ENCODE measurements at regions not wholly inside any gene's neighbourhood (a gene's known extent, or its start where the extent isn't known, plus 50 kb on each side); places are given as distances from the start of the nearest gene placed in this dataset.
"Not testable (repeated sequence)": the region's sequence is repeated elsewhere in the genome, so short reads cannot be mapped to it uniquely, and the experiment has no call there.

DNA sequence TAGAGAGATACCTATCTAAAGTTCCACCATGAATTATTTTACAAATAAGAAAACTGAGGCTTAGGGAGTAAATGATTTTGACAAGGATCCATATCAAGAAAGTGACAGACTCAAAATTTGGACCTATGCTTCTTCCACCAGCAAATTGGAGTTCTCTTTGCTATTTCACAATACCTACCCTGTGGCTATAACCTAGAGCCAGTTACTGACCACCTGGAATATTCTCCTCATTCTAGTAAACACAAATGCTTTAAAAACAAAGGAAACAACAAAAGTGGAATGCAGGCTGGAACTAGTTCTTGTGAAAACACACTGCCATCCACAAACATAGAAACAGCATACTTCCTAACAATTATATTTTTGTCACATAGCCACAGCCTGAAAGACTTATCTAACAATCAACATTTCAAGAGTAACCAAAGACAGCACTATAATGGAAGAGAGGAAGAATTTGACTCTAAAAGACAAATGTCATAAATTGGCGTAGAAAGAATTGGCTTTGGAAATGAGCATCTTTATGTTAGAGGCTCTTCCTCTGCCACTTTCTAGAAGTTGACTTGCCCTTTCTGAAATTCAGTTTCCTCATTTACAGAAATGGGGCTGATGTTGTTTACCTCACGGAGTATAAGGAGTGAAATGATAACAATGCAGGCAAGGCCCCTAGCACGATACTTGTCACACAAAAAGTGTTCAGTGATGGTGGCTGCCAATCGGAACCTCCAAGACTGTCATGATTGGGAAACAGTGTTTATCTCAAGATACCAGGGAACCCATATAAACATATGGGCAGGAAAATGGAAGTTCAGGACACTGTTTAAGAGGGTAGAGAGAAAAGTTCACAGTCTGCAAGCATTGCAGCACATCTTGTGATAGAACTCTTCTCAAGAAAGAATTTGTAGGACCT lies 138.6 kb upstream of the LGR5 start:
- DNase-seq (ENCODE audit: insufficient read length, low spot score), result no peak
- FAIRE-seq, result no peak

DNA sequence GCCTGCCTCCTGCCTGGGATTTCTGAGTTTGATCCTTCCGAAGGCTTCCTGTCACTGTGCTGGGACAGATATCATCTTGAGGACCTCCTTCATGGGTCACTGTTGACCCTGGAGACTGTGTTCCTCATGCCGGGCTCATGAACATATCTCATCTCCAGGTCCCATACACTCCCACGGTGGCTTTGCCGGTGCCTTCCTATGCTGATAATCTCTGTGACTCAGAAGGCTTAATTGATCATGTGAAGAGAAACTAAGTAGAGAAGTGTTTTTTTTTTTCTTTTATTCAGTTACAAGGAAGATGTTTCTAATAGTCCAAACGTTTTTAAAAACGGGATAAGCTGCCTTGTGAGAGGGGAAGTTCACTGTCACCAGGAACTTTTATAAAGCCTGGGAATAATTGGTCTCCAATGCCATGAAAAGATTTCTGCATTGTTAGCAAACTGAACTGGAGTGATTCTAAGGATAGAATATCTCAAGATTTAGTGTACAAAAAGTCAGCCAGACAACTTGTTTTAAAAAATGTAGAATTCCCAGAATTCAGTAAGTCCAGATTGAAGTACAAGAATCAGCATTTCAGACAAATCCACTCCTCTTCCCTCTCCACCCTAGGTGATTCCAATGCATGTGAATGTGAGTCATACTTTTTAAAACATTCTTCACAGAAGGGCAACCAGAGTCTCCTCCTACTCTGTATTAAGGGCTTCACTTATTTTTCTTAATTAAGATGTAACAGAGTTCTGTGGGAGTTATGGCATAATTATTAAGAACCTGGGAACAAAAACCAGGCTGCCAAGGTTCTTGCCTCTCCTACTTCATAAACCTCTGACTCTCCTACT lies 139.8 kb upstream of the LGR5 start:
- FAIRE-seq (no peak), DNase-seq (ENCODE audit: insufficient read length, low spot score) (no peak)

DNA sequence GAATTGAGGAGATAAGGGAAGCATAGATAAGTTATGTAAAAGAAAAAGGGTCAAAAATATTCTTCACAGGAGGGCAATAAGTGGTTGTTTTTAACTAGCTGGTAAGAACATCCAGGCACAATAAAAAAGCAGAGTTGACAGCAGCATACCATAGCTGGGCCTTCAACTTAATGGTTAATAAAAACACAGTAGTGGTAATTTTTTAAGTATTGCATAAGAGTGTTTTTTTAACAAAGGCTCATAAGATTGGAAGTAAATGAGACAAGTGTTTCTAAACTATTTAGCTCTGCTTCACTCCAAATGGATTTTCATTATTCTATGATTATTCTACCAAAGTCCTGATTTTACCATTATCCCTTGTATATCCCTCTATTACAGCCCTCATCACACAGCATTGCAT lies 140.1 kb upstream of the TSPAN8 start:
- no peak for DNase-seq (ENCODE audit: insufficient read length, low spot score)
- FAIRE-seq, result no peak

DNA sequence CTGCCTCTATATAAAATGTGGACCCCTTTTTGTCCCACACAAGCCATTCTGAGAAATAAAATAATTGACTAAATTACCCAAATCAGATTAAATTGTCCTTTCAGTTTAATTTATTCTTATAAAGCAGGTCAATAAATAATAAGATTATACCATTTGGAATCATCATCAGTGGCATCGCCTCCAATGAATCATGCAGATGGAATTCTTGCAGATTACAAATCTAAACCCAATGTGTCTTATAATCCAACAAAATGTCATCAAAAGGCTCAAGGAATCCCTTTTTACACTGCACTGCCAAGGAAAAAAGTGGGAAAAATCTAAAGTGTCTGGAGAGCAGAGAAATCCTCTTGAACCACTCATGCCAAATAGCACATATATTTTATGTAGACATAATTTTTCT lies 138.2 kb upstream of the TSPAN8 start:
- FAIRE-seq, result no peak
- no peak for DNase-seq (ENCODE audit: insufficient read length, low spot score)

DNA sequence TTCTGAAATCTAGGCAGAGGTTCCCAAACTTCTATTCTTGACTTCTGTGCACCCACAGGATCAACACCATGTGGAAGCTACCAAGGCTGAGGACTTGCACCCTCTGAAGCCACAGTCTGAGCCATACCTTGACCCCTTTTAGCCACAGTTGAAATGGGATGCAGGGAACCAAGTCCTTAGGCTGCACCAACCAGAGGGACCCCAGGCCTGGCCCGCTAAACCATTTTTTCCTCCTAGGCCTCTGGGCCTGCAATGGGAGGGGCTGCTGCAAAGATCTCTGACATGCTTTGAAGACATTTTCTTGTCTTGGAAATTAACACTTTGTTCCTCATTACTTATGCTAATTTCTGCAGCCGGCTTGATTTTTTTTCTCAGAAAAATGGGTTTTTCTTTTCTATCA lies 133.9 kb upstream of the TSPAN8 start:
- DNase-seq (ENCODE audit: insufficient read length, low spot score) (no peak), FAIRE-seq (no peak)

DNA sequence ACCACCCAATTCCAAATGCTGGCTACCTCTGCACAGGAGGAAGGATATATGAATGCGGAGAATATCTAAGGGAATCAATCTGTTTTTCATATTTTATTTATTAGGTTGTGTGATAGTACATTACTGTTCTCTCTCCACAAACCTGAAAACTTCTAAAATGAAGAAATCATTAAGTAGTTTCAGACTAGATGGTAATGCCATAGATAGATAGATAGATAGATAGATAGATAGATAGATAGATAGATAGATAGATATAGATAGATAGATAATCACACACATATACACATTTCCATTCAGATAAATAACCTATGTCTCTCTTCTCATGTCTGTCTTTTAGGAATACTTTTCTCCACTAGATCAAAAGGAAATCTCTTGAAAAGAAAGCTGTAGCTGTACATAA lies 126.1 kb upstream of the TSPAN8 start:
- DNase-seq (ENCODE audit: insufficient read length, low spot score), result no peak
- no peak for FAIRE-seq

DNA sequence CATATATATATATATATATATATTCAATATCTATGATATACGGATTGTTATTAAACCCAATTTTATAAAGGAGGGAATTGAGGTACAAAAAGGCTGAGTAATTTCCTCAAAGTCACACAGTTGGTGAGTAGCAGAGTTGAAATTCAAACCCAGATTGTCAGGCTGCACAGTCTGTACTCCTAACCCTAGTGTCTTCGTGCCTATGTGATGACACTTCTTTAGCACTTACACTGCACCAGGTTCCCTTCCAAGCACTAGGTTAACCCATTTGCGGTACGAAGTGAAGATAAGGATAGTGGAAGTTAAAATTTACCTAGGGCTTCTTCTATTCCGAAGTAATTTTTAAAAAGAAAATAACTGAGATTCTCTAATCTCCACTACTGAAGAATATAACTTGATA lies 125.1 kb upstream of the TSPAN8 start:
- FAIRE-seq (no peak), DNase-seq (ENCODE audit: insufficient read length, low spot score) (no peak)

DNA sequence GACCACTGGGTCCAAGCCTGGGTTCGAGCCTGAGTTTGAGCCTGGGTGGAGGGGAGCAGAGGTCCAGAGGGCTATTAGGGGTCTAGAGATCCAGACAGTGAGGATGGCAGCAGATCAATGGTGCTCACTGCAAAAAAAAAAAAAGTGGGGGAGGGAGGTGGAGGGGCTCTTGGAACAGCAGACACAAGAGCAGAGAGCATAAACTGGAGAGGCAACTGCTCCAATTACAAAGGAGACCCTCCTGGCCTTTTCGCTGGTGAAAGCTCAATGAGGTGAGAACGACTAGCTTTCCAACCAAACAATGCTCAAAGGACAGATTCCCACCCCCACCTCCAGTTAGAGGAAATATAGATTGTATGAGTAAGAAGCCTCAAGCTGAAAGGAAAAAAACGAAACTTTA lies 124.2 kb upstream of the TSPAN8 start:
- FAIRE-seq (no peak), DNase-seq (ENCODE audit: insufficient read length, low spot score) (no peak)

DNA sequence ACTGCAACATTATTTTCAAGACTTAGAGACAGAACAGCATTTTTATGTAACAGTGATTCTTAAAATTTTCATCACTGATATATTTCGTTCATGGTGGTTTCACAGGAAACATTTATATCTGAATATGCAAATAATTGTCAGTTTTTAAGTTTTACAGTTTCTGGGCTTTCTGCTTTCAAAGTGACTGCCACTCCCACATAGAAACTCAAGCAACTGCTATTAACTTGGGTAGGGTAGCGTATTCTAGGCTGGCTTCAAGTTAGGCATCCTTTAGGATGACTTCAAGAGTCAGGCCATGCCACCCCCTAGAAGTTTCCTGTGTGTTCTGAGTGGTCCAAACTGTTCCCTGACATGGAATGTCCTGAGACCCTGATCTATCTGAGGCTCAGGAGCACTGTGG lies 123.6 kb upstream of the TSPAN8 start:
- DNase-seq (ENCODE audit: insufficient read length, low spot score), result no peak
- FAIRE-seq, result no peak

DNA sequence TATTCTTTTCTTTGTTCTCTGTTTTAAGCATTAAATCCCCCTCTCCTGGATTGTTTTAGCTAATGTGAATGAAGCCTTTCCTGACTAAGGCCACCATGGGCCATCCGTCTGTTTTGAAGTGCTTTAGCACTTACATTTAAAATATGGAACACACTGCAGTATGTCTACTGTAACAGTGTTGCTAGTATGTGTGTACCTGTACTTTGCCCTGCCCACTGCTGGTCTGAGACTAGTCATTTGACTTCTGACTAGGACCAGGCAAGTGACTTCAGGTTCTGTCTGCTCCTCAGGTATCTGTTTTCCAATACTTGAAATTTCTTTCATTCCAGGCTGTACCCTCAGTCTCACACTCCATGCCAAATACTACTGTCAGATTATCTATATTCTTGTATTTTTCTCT lies 120.1 kb upstream of the TSPAN8 start:
- FAIRE-seq (no peak), DNase-seq (ENCODE audit: insufficient read length, low spot score) (no peak)

DNA sequence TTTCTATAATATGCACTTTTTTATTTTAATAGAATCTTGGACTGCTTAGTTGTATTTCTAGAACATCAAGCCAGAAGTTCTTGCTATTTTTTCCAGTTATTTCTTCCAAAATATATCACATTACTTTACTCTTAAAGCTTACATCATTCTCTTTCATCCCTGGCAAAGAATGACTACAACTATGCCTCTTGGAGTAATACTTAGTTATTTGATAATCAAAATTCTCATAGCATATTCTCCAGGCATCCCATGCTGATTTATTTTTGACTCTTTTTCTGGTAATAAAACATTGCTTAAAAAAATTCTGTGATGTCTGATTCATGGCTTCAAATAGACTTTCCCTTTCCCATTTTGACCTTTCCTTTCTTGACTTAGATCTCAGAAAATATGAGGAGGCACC lies 118.7 kb upstream of the TSPAN8 start:
- no peak for DNase-seq (ENCODE audit: insufficient read length, low spot score)
- no peak for FAIRE-seq

DNA sequence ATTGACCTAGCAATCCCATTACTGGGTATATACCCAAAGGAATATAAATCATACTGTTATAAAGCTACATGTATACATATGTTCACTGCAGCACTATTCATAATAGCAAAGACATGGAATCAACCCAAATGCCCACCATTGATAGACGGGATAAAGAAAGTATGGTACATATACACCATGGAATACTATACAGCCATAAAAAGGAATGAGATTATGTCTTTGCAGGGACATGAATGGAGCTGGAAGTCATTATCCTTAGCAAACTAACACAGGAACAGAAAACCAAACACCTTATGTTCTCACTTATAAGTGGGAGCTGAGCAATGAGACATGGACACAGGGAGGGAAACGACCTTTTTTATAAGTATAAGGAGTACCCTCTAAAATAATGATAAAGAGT lies 113.0 kb upstream of the TSPAN8 start:
- FAIRE-seq; DNase-seq (ENCODE audit: insufficient read length, low spot score): not testable (repeated sequence)

DNA sequence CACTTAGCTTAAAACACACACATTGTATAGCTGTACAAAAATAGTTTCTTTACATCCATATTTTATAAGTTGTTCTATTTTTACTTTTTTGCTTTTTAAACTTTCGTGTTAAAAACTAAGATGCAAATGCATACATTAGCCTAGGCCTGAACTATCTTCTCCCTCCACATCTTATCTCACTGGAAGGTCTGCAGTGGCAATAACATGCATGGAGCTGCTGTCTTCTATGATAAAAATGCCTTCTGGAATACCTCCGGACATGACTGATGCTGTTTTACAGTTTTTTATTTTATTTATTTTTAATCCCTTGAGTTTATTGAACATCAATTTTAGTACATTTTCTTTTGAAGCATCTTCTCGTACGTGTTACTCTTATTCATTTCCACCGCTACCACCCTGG lies 112.3 kb upstream of the TSPAN8 start:
- DNase-seq (ENCODE audit: insufficient read length, low spot score) (no peak), FAIRE-seq (no peak)

DNA sequence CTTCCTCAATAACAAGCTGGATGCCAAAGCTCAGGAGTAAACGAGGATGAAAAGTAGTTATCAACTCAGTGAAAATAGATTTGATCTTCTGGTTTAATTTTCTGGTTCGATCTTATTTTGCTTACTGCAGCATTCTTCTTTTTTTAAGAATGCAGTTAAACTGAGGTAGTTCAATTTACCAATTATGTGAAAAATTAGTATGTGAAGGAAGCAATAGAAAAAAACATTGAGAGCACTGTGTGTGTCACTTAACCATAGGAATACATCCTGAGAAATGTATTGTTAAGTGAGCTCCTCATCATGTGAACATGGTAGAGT lies 111.4 kb upstream of the TSPAN8 start:
- DNase-seq (ENCODE audit: insufficient read length, low spot score) (no peak), FAIRE-seq (no peak)

DNA sequence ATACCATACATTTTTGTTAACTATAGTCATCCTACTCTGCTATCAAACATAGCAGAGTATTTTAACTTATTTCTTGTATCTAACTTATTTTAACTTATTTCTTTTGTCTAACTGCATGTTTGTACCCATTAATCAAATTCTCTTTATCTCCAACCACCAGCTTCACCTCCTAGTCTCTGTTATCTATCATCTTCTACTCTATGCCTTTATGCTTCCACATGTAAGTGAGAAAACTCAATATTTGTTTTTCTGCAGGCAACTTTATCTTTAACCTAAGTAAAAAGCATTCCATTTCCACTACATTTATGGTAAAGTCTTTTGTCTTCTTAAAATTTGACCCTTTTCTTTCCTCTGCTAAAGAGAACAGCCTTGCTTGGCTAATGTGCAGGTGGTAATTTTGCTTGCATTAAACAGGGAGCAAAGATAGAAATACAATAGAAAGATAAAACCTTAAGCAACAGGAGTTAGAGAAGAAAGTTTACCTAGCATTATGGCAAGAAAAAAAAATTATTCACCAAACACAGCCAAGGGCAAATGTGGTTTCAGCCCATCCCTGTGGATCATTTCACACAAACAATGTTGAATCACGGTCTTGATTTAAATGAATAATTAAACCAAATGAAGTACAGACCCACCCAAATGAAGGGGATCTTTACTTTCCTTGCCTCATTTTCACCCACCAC lies 110.9 kb upstream of the TSPAN8 start:
- FAIRE-seq (no peak), DNase-seq (ENCODE audit: insufficient read length, low spot score) (no peak)

DNA sequence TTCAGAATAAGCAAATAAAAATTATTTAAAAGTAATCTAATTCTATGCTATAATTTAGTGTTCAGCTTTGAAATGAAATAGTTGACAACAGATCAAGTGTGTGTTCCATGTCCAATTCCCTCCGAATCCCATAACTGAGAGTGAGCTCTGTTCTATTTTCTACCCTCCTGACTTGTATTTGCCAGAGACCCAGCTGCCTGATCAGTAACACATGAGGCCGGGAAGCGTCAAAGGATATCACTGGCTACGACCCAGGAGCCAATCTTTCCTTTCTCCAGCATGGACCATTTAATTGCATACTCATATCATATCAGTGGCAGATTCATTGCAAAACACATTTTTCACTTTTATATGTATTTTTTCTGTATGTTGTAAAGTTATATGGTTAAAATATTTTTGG lies 108.8 kb upstream of the TSPAN8 start:
- DNase-seq (ENCODE audit: insufficient read length, low spot score) (no peak), FAIRE-seq (no peak)

DNA sequence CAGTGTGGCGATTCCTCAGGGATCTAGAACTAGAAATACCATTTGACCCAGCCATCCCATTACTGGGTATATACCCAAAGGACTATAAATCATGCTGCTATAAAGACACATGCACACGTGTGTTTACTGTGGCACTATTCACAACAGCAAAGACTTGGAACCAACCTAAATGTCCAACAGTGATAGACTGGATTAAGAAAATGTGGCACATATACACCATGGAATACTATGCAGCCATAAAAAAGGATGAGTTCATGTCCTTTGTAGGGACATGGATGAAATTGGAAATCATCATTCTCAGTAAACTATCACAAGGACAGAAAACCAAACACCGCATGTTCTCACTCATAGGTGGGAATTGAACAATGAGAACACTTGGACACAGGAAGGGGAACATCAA lies 107.9 kb upstream of the TSPAN8 start:
- DNase-seq (ENCODE audit: insufficient read length, low spot score); FAIRE-seq: not testable (repeated sequence)

DNA sequence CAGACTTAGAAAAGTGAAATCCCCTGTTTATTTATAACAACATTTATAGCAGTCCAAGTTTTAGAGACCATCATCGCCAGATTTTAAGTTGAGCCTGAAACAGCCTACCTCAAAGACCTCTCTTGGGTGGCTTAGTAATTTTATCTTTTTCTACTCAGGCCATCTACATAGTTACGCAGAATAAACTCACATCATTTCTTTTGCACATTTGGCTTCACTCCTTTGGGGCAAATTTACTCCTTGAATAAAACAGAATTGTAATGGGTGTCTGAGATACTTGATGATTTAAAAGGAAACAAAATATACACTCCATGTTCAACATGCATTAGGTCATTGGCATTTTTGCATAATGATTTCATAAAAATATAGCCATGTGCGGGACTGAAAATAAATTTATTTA lies 104.7 kb upstream of the TSPAN8 start:
- DNase-seq (ENCODE audit: insufficient read length, low spot score) (no peak), FAIRE-seq (no peak)

DNA sequence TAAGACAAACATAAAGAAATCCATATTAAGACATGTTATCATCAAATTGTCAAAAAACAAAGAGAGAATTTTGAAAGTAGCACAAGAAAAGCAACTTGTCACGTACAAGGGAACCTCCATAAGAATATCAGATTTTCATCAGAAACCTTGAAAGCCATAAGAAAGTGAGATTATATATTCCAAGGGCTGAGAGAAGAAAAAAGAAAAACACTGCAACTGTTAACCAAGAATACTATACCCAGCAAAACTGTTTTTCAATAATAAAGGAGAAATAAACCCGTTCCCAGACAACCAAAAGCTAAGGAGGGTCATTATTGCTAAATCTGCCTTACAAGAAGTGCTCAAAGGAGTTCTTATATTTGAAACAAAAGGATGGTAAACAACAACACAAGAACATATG lies 94.7 kb upstream of the TSPAN8 start:
- FAIRE-seq (no peak), DNase-seq (ENCODE audit: insufficient read length, low spot score) (no peak)

DNA sequence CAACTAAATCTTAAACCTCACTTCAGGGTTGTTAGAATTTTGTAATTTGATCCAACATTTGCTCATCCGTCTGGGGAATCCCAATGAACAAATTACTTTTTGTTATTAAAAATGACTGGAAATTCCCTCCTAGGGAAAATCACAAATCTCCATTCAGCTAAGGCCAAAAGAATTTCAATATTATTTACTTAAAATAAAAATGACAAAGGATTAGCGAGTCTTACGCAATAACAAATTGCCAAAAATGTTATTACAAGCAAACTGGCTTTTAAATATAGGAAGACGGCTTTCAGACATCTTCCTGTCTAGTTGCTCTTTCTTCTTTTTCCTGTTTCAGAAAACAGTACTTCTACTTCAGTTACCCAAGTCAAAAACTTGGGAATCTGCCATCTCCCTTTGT lies 92.4 kb upstream of the TSPAN8 start:
- no peak for FAIRE-seq
- DNase-seq (ENCODE audit: insufficient read length, low spot score), result no peak

DNA sequence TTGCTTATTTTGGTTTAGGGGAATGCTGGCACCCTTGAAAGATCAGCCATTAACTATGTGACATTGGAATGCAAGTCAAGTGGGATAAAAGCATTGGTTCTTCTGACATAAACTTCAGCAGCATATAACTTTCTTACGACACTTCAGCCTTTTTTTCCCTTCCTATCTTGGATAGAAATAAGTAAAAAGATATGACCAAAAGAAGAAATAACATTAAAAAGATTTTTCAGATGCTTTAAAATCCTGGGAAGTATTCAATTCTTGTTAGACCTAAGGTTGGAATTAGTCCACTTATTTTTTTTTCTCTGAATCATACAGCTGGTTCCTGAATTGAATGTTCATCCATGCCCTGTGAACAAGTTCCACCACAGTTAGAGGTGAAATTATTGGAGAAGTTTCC lies 85.6 kb upstream of the TSPAN8 start:
- FAIRE-seq (no peak), DNase-seq (ENCODE audit: insufficient read length, low spot score) (no peak)

DNA sequence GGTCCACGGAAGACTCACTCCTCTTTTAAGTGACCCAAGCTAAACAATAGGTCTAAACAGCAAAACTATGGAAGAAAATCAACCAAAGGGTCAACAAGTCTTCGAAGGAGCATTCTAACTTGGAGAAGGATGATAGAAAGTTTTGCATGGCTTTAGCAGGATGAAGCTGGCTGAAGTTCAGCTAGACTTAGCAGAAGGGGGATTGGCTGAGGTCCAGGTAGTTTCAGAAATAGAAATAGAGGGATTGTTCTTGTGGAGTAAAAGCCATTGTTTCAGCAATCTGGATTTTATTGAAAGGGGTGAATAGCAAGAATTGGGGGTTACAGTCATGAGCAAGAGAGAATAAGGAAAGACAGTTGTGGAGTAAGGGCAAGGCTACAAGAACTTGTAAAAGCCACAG lies 84.7 kb upstream of the TSPAN8 start:
- DNase-seq (ENCODE audit: insufficient read length, low spot score), result no peak

More for the DNA sequence above, 84.7 kb upstream of the TSPAN8 start:
- no peak for FAIRE-seq

Measured in HTR-8/SVneo (cell line).